ENCODE measurements at regions not wholly inside any gene's neighbourhood (a gene's known extent, or its start where the extent isn't known, plus 50 kb on each side); places are given as distances from the start of the nearest gene placed in this dataset.

DNA sequence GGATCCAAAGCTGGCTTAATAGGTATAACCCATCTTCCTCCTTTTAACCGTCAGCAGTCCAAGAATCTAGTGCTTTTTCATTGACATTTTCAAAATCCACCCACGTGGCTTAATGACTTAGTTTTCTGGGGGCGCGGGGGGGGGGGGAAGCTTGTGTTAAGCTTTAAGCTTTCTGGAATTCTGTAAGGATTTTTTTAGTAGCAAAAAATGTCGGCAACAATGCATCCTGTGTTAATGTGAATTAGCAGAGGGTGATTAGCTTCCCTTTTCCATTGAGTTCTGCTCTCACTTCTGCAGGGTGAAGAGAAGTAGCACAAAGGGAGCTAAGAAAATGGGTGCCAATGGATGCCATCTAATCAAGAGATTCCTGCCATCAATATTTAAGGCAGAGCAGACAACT lies 348.2 kb downstream of the SAMD5 start:
- Histone ChIP-seq H3K27me3 (ENCODE audit: insufficient read depth, low read length) (no peaks in the 10 kb centered on the region), H3K4me3 (ENCODE audit: low read length) (no peak overlapping the region), H3K4me1 (ENCODE audit: insufficient read depth, low read length) (no peaks in the 10 kb centered on the region), H3K9me3 (ENCODE audit: low read depth, low read length) (no peaks in the 10 kb centered on the region)

DNA sequence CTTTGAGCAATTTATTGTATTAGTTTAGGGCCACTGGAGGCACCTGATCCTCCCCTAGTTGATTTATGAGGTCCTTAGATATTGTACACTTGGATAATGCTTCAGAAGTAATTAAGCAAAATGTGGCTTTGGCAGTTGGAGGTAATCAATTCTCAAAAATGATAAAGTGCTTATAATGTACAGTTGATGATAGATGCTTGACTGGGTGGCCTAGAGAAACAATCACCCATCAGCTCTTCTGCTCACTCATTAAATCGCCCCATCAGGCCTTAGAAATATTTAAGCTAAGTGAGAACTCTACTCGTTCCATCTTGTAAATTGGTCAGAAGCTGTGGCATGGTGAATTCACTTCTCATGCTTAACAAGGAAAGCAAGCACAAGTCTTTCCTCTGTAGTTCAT lies 349.9 kb downstream of the SAMD5 start:
- Histone ChIP-seq H3K9me3 (ENCODE audit: low read depth, low read length) (no peaks in the 10 kb centered on the region), H3K4me1 (ENCODE audit: insufficient read depth, low read length) (no peaks in the 10 kb centered on the region), H3K4me3 (ENCODE audit: low read length) (no peak overlapping the region), H3K27me3 (ENCODE audit: insufficient read depth, low read length) (no peaks in the 10 kb centered on the region)

DNA sequence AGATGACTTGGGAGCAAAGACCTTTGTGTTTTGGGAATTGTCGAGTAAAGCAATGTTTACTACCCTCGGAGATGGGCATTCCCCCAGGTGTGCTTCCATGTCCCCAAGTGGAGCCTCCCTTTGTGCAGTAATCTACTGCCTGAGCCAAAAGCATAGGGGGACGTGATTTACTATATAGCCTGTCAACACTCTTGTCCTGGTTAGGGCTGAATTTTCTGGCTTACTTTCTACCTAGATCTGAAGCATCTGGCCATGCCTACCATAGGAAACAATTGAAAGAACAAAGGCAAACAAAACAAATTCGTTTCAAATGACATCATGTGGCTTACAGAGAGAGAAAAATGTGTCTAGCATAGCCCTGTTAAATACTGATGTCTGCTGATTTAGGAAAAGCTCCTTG lies 350.6 kb downstream of the SAMD5 start:
- no peak overlapping the region for H3K4me3 ChIP-seq (ENCODE audit: low read length)
- no peaks in the 10 kb centered on the region for H3K27me3 ChIP-seq (ENCODE audit: insufficient read depth, low read length)
- H3K4me1 ChIP-seq (ENCODE audit: insufficient read depth, low read length): no peaks in the 10 kb centered on the region
- no peaks in the 10 kb centered on the region for H3K9me3 ChIP-seq (ENCODE audit: low read depth, low read length)

DNA sequence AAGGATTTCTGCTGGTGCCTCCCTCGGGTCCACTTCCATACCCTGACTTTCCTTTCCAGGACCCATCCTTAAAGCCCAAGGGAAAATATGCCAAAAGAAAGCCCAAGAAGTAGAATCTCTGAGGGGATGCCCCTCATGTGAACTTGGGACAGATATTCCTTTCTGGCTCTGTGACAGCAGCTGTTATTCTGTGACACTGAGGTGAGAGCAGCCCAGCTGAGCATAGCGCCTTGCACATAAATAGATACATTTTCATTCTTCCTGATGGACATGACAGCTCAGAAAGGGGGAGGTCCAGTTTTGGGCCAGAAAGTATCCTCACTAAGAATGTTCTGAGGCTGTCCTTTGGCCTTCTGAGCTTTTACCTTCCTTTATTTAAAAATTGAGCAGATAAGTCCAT lies 353.2 kb downstream of the SAMD5 start:
- no peak overlapping the region for H3K4me3 ChIP-seq (ENCODE audit: low read length)
- H3K4me1 ChIP-seq (ENCODE audit: insufficient read depth, low read length): no peaks in the 10 kb centered on the region
- H3K27me3 ChIP-seq (ENCODE audit: insufficient read depth, low read length): no peaks in the 10 kb centered on the region
- no peaks in the 10 kb centered on the region for H3K9me3 ChIP-seq (ENCODE audit: low read depth, low read length)

DNA sequence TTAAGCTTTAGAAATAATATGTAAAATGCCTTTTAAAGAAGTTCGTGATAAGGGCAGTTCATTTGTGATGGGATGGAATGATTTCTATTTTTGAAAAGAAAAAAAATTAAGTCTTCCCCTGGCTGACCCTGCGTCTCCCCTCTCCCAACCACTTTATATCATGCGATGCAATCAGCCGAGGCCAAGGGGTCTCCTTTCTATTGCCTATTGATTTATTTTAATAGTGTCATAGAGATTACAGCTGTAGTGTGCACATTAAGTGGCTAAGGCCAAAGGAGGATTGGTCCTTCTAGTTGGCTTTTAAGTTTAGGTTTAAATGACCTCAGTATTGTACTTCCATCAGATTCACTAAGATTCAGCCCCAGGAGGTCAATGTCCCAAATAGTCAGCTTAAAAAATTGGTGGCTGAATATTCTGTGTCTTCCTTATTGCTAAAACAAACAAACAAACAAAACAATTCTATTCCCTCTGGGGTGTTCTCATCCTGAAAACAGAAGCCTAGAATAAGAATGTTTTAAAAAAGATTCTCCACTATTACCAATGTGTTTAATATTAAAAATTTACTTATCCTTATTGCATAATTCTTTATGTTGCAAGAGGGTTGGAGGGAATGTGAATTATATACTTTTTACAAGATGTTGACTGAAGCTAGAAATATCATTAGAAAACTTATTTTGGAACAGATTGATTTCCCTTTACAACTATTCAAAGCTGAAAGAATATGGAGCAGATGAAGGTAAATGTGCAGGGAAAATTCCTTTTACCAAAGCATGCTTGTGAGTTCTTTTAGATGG lies 359.1 kb downstream of the SAMD5 start:
- Histone ChIP-seq H3K4me1 (ENCODE audit: insufficient read depth, low read length) (no peaks in the 10 kb centered on the region), H3K9me3 (ENCODE audit: low read depth, low read length) (no peaks in the 10 kb centered on the region)

DNA sequence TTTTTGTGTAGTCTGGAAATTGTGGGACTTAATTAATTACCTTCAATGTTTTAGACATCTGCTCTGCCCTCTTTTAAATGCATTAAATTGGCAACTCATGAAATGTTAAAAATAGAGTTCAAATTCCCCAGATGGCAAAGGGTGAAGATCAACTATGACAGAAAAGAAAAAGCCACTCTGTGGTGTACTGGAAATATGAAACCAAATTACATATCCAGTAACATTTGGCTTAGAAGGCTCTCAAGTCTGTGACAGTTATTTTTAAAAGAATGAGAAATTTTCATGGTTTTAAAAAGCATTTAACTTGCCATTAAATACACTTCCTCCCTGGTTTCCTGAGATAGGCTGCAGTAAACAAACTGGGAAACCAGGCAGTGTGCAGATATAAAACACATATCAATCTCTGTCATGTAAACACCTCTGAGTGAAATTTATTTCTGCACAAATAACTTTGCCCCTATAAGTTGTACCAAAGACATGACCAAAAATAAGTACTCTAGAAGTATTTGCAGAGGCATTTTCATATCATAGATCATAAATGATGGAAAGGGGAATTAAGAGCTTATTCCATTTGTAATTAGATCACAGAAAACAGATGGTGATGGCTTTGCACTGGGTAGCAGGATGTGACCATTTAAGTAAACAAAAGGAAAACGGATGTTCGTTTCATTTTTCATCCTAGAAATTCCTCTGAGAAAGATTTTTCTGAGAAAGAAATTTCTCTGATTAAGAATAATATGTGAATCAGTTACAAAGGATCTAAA lies 360.1 kb downstream of the SAMD5 start:
- Histone ChIP-seq H3K4me1 (ENCODE audit: insufficient read depth, low read length) (no peaks in the 10 kb centered on the region), H3K27me3 (ENCODE audit: insufficient read depth, low read length) (no peaks in the 10 kb centered on the region), H3K9me3 (ENCODE audit: low read depth, low read length) (no peaks in the 10 kb centered on the region), H3K4me3 (ENCODE audit: low read length) (no peak overlapping the region)

More for the DNA sequence above, 359.1 kb downstream of the SAMD5 start:
- no peak overlapping the region for H3K4me3 ChIP-seq (ENCODE audit: low read length)
- H3K27me3 ChIP-seq (ENCODE audit: insufficient read depth, low read length): no peaks in the 10 kb centered on the region

DNA sequence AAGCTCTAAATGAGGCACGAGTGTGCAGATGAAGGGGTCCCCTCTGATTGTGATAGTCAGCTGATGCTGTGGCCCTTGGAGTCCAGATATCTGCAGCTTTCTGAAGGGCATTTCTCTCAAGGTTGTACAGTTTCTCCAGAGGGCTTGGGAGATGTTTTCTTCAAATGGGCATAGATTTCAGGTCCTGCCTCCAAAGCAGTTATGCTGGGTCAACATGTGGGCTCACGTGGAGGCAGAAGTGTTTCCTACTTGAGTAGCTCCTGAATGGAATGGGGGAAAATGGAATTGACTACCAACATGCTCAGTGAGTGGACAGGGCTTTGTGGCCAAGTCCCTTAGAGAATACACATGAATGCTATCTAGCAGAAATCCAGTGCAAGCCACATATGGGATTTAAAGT lies 360.7 kb downstream of the SAMD5 start:
- H3K27me3 ChIP-seq (ENCODE audit: insufficient read depth, low read length): no peaks in the 10 kb centered on the region
- no peak overlapping the region for H3K4me3 ChIP-seq (ENCODE audit: low read length)
- no peaks in the 10 kb centered on the region for H3K9me3 ChIP-seq (ENCODE audit: low read depth, low read length)
- H3K4me1 ChIP-seq (ENCODE audit: insufficient read depth, low read length): no peaks in the 10 kb centered on the region

DNA sequence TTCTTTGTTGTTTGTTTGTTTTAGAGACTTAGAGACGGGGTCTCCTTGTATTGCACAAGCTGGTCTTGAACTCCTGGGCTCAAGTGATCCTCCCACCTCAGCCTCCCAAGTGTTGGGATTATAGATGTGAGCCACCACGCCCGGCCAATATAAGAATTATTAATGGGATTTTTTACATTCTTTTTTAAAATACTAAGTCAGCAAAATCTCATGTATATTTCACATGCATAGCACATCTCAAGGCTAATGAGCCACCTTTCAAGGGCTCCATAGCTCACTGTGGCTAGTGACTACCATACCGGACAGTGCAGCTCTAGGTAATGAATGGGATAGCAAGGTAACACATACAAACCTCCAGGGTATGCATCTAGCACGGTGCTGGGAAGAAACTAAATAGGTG lies 361.4 kb downstream of the SAMD5 start:
- no peak overlapping the region for H3K4me3 ChIP-seq (ENCODE audit: low read length)
- H3K9me3 ChIP-seq (ENCODE audit: low read depth, low read length): no peaks in the 10 kb centered on the region
- H3K4me1 ChIP-seq (ENCODE audit: insufficient read depth, low read length): no peaks in the 10 kb centered on the region
- no peaks in the 10 kb centered on the region for H3K27me3 ChIP-seq (ENCODE audit: insufficient read depth, low read length)

DNA sequence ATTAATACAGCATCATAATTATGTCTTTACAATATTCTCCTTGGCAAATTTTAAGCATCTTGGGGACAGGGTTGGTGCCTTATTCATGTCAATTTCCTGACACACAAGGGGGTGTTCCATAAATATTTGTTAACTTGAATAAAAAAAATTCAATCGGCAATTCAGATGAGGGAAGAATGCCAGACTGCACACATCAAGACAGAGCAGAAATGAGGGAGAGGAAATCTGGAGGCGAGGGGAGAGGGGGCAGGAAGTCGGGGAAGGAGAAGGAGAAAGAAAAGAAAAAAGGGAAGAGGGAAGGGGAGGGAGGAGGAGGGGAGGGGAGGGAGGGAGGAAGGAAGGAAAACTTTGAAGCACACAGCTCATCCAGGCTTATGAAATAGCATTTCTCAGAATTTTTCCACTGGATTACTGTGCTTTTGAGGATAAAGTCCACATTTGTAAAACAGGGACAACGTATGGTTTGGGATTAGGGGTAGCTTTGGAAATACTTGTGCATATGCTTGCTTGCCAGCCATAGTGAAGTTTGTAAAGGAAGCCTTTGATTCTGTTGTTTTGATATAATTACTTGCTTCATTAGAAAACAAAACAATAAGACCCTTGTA lies 362.1 kb downstream of the SAMD5 start:
- H3K4me1 ChIP-seq (ENCODE audit: insufficient read depth, low read length): no peaks in the 10 kb centered on the region
- H3K27me3 ChIP-seq (ENCODE audit: insufficient read depth, low read length): no peaks in the 10 kb centered on the region
- no peak overlapping the region for H3K4me3 ChIP-seq (ENCODE audit: low read length)
- no peaks in the 10 kb centered on the region for H3K9me3 ChIP-seq (ENCODE audit: low read depth, low read length)

DNA sequence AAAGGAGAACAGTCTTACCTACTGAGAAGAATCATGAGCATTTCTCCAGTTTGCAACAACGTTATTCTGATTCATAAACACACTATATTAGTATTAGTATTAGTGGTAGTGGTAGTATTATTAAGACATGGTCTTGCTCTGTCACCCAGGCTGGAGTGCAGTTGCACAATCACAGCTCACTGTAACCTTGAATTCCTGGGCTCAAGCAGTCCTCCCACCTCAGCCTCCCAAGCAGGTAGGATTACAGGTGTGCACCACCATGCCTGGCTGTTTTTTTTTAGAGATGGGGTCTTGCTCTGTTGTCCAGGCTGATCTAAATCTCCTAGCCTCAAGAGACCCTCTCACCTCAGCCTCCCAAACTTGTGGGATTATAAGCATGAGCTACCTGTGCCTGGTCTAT lies 363.5 kb downstream of the SAMD5 start:
- Histone ChIP-seq H3K4me1 (ENCODE audit: insufficient read depth, low read length) (no peaks in the 10 kb centered on the region), H3K4me3 (ENCODE audit: low read length) (no peak overlapping the region), H3K27me3 (ENCODE audit: insufficient read depth, low read length) (no peaks in the 10 kb centered on the region), H3K9me3 (ENCODE audit: low read depth, low read length) (no peaks in the 10 kb centered on the region)

DNA sequence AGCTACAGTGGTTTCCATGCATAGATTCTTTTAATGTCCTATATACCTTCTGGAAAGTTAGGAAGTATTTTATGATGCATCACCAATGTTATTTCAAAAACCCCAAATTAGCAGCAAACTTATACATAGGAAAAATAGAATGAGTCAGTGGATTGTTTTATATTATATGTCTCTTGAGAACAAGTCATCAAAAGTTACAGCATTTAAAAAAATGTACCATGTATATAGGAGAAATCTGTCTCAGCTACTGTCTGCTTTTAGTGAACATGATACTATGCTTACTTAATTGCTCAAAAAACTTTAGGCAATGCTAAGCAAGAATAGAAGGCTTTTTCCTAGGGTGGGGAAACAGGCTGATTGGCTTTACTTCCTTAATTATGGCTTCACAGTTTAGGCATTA lies 365.3 kb downstream of the SAMD5 start:
- no peaks in the 10 kb centered on the region for H3K9me3 ChIP-seq (ENCODE audit: low read depth, low read length)
- no peaks in the 10 kb centered on the region for H3K4me1 ChIP-seq (ENCODE audit: insufficient read depth, low read length)
- H3K27me3 ChIP-seq (ENCODE audit: insufficient read depth, low read length): no peaks in the 10 kb centered on the region
- no peak overlapping the region for H3K4me3 ChIP-seq (ENCODE audit: low read length)

DNA sequence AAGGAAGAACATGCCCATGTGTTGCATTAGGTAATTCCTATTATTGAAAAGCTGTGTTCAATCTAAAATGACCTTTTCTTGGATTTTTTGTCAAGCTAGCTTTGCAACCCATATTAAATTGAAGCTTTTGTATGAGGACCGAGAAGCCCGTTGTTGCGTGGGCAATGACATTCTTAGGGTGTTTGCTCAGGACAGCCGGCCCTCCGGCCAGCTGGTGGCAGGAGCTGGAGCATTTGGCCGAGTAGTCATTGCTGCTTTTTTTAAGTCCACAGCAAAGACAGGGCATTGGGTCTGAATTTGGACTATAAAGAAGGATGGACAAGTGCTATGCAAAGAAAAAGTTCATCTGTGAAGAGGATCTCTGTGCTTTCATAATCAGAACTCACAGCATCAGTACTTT lies 365.8 kb downstream of the SAMD5 start:
- Histone ChIP-seq H3K27me3 (ENCODE audit: insufficient read depth, low read length) (no peaks in the 10 kb centered on the region), H3K9me3 (ENCODE audit: low read depth, low read length) (no peaks in the 10 kb centered on the region), H3K4me3 (ENCODE audit: low read length) (no peak overlapping the region), H3K4me1 (ENCODE audit: insufficient read depth, low read length) (no peaks in the 10 kb centered on the region)

DNA sequence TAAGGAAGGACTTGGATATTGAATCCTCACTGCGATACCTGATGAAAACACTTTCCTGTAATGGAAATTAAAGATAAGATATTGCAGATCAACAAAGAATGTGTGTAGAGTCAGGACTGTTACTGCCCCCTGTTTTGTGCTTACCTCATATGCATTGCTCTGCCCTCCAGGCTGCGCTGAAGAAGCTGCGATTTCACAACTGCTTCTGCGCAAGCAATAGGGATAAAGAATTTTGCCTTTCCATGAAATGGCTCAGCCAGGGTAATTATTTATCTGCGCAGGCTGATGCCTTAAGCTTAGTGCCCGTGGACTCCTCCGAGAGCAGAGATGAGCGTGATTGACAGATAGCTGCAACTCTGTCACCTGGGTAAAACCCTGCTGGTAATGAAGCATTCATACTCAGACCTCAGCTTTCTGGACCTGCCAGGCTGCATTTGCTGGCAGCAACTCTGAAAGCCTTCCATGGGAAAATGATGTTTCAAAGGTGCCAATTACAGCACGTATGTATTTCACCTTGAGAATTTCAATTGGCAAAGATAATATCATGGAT lies 370.6 kb downstream of the SAMD5 start:
- H3K9me3 ChIP-seq (ENCODE audit: low read depth, low read length): no peaks in the 10 kb centered on the region
- H3K4me3 ChIP-seq (ENCODE audit: low read length): no peak overlapping the region
- no peaks in the 10 kb centered on the region for H3K27me3 ChIP-seq (ENCODE audit: insufficient read depth, low read length)
- no peaks in the 10 kb centered on the region for H3K4me1 ChIP-seq (ENCODE audit: insufficient read depth, low read length)

DNA sequence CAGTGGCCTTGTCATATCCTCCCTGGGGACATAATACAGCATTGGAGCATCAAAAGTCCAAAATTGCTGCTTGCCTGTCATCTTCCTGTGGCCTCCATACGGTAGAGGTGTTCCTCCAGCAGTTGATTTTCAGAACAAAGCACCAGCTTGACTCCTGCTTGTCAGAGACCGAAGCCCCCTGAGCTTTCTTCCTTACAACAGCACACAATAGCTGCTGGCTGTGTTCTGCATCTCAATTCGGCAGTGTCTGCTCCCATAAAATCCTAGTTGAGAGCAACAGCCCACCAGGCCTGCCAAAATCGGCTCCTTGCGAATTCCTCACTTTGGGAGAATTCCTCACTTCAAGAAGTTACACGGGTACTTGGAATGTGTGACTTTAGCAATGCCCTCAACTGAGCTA lies 372.9 kb downstream of the SAMD5 start:
- Histone ChIP-seq H3K4me1 (ENCODE audit: insufficient read depth, low read length) (no peaks in the 10 kb centered on the region), H3K9me3 (ENCODE audit: low read depth, low read length) (no peaks in the 10 kb centered on the region), H3K27me3 (ENCODE audit: insufficient read depth, low read length) (no peaks in the 10 kb centered on the region), H3K4me3 (ENCODE audit: low read length) (no peak overlapping the region)

DNA sequence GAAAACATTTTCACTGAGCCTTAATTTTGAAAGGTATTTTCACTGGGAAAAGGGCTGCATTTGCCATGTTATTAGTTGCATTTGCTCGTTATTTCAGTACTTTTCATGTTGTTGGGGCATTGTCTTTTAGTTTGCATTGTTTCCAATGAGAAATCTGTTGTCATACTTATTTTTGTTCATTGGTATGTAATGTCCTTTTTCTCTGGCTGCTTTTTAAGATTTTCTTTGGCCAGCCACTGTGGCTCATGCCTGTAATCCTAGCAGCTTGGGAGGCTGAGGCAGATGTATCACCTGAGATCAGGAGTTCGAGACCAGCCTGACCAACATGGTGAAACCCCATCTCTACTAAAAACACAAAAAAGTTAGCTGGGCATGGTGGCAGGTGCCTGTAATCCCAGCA lies 379.9 kb downstream of the SAMD5 start:
- Histone ChIP-seq H3K4me1 (ENCODE audit: insufficient read depth, low read length) (no peaks in the 10 kb centered on the region), H3K27me3 (ENCODE audit: insufficient read depth, low read length) (no peaks in the 10 kb centered on the region), H3K9me3 (ENCODE audit: low read depth, low read length) (no peaks in the 10 kb centered on the region), H3K4me3 (ENCODE audit: low read length) (no peak overlapping the region)
